ENCODE measurements at regions not wholly inside any gene's neighbourhood (a gene's known extent, or its start where the extent isn't known, plus 50 kb on each side); places are given as distances from the start of the nearest gene placed in this dataset.
"Not testable (repeated sequence)": the region's sequence is repeated elsewhere in the genome, so short reads cannot be mapped to it uniquely, and the experiment has no call there.

DNA sequence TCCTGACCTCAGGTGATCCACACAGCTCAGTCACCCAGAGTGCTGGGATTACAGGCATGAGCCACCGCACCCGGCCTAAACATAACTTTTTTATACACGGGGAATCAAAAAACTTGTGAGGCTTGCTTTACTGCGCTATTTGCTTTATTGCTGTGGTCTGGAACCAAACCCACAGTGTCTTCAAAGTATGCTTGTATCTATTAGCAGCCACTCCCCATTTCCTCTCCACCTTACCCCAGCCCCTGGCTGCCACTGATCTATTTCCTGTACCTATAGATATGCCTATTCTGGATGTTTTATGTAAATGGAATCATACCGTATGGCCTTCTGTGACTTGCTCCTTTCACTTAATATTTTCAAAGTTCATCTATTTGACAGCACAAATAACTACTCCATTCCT, 233.4 kb downstream of the BMP4 start:
- Histone ChIP-seq H3K27ac (ENCODE audit: low read depth, low read length) (no peak overlapping the region), H3K9me3 (ENCODE audit: control insufficient read depth in 3 of 3, low read length in 3 of 3) (no peaks in the 10 kb centered on the region), H3K4me1 (ENCODE audit: control insufficient read depth in 3 of 3, insufficient read depth in 3 of 3, low read length in 3 of 3) (no peaks in the 10 kb centered on the region), H3K27me3 (ENCODE audit: control insufficient read depth in 3 of 3, insufficient read depth in 3 of 3, low read length in 3 of 3) (no peaks in the 10 kb centered on the region), H3K4me3 (ENCODE audit: low read length in 3 of 3) (no peak overlapping the region), H3K36me3 (ENCODE audit: control insufficient read depth in 3 of 3, insufficient read depth in 3 of 3, low read length in 3 of 3) (no peaks in the 10 kb centered on the region), H3K9ac (ENCODE audit: low read depth in 1 of 3, low read length in 3 of 3) (no peak overlapping the region)

DNA sequence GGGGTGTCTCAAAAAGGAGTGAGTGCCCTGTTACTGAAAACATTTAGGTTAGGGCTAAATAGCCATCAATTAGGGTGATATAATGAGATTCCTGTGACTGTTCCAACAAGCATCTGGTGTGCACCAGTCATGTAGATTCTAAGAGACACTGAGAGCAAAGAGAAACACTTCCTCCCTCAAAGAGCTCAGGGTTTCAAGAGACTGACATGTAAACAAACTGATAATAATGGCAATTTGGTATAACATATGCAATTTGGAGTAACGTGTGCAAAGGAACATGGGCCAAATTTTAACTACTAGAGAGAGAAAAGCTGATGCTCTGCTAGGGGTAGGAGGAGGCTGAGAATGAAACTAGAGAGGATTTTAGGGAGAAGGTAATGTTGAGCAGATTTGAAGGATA, 237.1 kb downstream of the BMP4 start:
- no peaks in the 10 kb centered on the region for H3K9me3 ChIP-seq (ENCODE audit: control insufficient read depth in 3 of 3, low read length in 3 of 3)
- H3K4me1 ChIP-seq (ENCODE audit: control insufficient read depth in 3 of 3, insufficient read depth in 3 of 3, low read length in 3 of 3), result peaks cover 0 to 2% (median 0%) of the 10 kb centered on the region in 3 donors
- no peaks in the 10 kb centered on the region for H3K36me3 ChIP-seq (ENCODE audit: control insufficient read depth in 3 of 3, insufficient read depth in 3 of 3, low read length in 3 of 3)
- H3K27me3 ChIP-seq (ENCODE audit: control insufficient read depth in 3 of 3, insufficient read depth in 3 of 3, low read length in 3 of 3), result no peaks in the 10 kb centered on the region
- no peak overlapping the region for H3K27ac ChIP-seq (ENCODE audit: low read depth, low read length)
- no peak overlapping the region for H3K9ac ChIP-seq (ENCODE audit: low read depth in 1 of 3, low read length in 3 of 3)
- no peak overlapping the region for H3K4me3 ChIP-seq (ENCODE audit: low read length in 3 of 3)

GRCh38 chr14:53716578-53716977, 240.0 kb downstream of the BMP4 start:
- Histone ChIP-seq H3K27ac (ENCODE audit: low read depth, low read length) (no peak overlapping the region), H3K9ac (ENCODE audit: low read depth in 1 of 3, low read length in 3 of 3) (no peak overlapping the region), H3K4me3 (ENCODE audit: low read length in 3 of 3) (no peak overlapping the region), H3K9me3 (ENCODE audit: control insufficient read depth in 3 of 3, low read length in 3 of 3) (no peaks in the 10 kb centered on the region), H3K27me3 (ENCODE audit: control insufficient read depth in 3 of 3, insufficient read depth in 3 of 3, low read length in 3 of 3) (no peaks in the 10 kb centered on the region), H3K4me1 (ENCODE audit: control insufficient read depth in 3 of 3, insufficient read depth in 3 of 3, low read length in 3 of 3) (peaks cover 0 to 2% (median 0%) of the 10 kb centered on the region in 3 donors), H3K36me3 (ENCODE audit: control insufficient read depth in 3 of 3, insufficient read depth in 3 of 3, low read length in 3 of 3) (no peaks in the 10 kb centered on the region)

- Histone ChIP-seq H3K9ac (ENCODE audit: low read depth in 1 of 3, low read length in 3 of 3) (no peak overlapping the region), H3K27me3 (ENCODE audit: control insufficient read depth in 3 of 3, insufficient read depth in 3 of 3, low read length in 3 of 3) (no peaks in the 10 kb centered on the region), H3K27ac (ENCODE audit: low read depth, low read length) (no peak overlapping the region), H3K36me3 (ENCODE audit: control insufficient read depth in 3 of 3, insufficient read depth in 3 of 3, low read length in 3 of 3) (no peaks in the 10 kb centered on the region), H3K4me1 (ENCODE audit: control insufficient read depth in 3 of 3, insufficient read depth in 3 of 3, low read length in 3 of 3) (peaks cover 0 to 2% (median 0%) of the 10 kb centered on the region in 3 donors), H3K9me3 (ENCODE audit: control insufficient read depth in 3 of 3, low read length in 3 of 3) (no peaks in the 10 kb centered on the region), H3K4me3 (ENCODE audit: low read length in 3 of 3) (peak overlapping the region; percentile 1 to 23 (median 19))
Observed at GRCh38 chr14:53715193-53715721, 241.4 kb downstream of the BMP4 start.

- H3K4me1 ChIP-seq (ENCODE audit: control insufficient read depth in 3 of 3, insufficient read depth in 3 of 3, low read length in 3 of 3), result peaks cover 0 to 2% (median 0%) of the 10 kb centered on the region in 3 donors
- H3K9ac ChIP-seq (ENCODE audit: low read depth in 1 of 3, low read length in 3 of 3), result no peak overlapping the region
- peak overlapping the region in 1 of 3 donors; percentile 1 for H3K4me3 ChIP-seq (ENCODE audit: low read length in 3 of 3)
- no peaks in the 10 kb centered on the region for H3K9me3 ChIP-seq (ENCODE audit: control insufficient read depth in 3 of 3, low read length in 3 of 3)
- H3K27me3 ChIP-seq (ENCODE audit: control insufficient read depth in 3 of 3, insufficient read depth in 3 of 3, low read length in 3 of 3), result no peaks in the 10 kb centered on the region
- H3K36me3 ChIP-seq (ENCODE audit: control insufficient read depth in 3 of 3, insufficient read depth in 3 of 3, low read length in 3 of 3), result no peaks in the 10 kb centered on the region
- H3K27ac ChIP-seq (ENCODE audit: low read depth, low read length), result no peak overlapping the region
Observed at GRCh38 chr14:53714495-53715192, 242.0 kb downstream of the BMP4 start.

DNA sequence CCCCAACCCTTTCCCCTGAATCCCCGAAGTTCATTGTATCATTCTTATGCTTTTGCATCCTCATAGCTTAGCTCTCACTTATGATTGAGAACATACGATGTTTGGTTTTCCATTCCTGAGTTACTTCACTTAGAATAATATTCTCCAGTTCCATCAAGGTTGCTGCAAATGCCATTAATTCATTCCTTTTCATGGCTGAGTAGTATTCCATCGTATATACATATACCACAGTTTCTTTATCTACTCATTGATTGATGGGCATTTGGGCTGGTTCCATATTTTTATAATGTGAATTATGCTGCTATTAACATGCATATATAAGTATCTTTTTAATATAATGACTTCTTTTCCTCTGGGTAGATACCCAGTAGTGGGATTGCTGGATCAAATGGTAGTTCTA, 243.7 kb downstream of the BMP4 start:
- H3K9ac ChIP-seq (ENCODE audit: low read depth in 1 of 3, low read length in 3 of 3); H3K36me3 ChIP-seq (ENCODE audit: control insufficient read depth in 3 of 3, insufficient read depth in 3 of 3, low read length in 3 of 3); H3K4me1 ChIP-seq (ENCODE audit: control insufficient read depth in 3 of 3, insufficient read depth in 3 of 3, low read length in 3 of 3); H3K4me3 ChIP-seq (ENCODE audit: low read length in 3 of 3); H3K27ac ChIP-seq (ENCODE audit: low read depth, low read length); H3K27me3 ChIP-seq (ENCODE audit: control insufficient read depth in 3 of 3, insufficient read depth in 3 of 3, low read length in 3 of 3); H3K9me3 ChIP-seq (ENCODE audit: control insufficient read depth in 3 of 3, low read length in 3 of 3): not testable (repeated sequence)

- Histone ChIP-seq H3K4me3 (ENCODE audit: low read length in 3 of 3) (no peak overlapping the region), H3K36me3 (ENCODE audit: control insufficient read depth in 3 of 3, insufficient read depth in 3 of 3, low read length in 3 of 3) (no peaks in the 10 kb centered on the region), H3K9me3 (ENCODE audit: control insufficient read depth in 3 of 3, low read length in 3 of 3) (no peaks in the 10 kb centered on the region), H3K4me1 (ENCODE audit: control insufficient read depth in 3 of 3, insufficient read depth in 3 of 3, low read length in 3 of 3) (peaks cover 0 to 2% (median 0%) of the 10 kb centered on the region in 3 donors), H3K27me3 (ENCODE audit: control insufficient read depth in 3 of 3, insufficient read depth in 3 of 3, low read length in 3 of 3) (no peaks in the 10 kb centered on the region), H3K27ac (ENCODE audit: low read depth, low read length) (no peak overlapping the region), H3K9ac (ENCODE audit: low read depth in 1 of 3, low read length in 3 of 3) (no peak overlapping the region)
Observed at GRCh38 chr14:53711205-53711604, 245.4 kb downstream of the BMP4 start.

- peaks cover 0 to 2% (median 0%) of the 10 kb centered on the region in 3 donors for H3K4me1 ChIP-seq (ENCODE audit: control insufficient read depth in 3 of 3, insufficient read depth in 3 of 3, low read length in 3 of 3)
- H3K9me3 ChIP-seq (ENCODE audit: control insufficient read depth in 3 of 3, low read length in 3 of 3), result no peaks in the 10 kb centered on the region
- H3K4me3 ChIP-seq (ENCODE audit: low read length in 3 of 3), result no peak overlapping the region
- no peak overlapping the region for H3K27ac ChIP-seq (ENCODE audit: low read depth, low read length)
- H3K36me3 ChIP-seq (ENCODE audit: control insufficient read depth in 3 of 3, insufficient read depth in 3 of 3, low read length in 3 of 3), result no peaks in the 10 kb centered on the region
- no peaks in the 10 kb centered on the region for H3K27me3 ChIP-seq (ENCODE audit: control insufficient read depth in 3 of 3, insufficient read depth in 3 of 3, low read length in 3 of 3)
- no peak overlapping the region for H3K9ac ChIP-seq (ENCODE audit: low read depth in 1 of 3, low read length in 3 of 3)
Observed at GRCh38 chr14:53710615-53711014, 246.0 kb downstream of the BMP4 start.

DNA sequence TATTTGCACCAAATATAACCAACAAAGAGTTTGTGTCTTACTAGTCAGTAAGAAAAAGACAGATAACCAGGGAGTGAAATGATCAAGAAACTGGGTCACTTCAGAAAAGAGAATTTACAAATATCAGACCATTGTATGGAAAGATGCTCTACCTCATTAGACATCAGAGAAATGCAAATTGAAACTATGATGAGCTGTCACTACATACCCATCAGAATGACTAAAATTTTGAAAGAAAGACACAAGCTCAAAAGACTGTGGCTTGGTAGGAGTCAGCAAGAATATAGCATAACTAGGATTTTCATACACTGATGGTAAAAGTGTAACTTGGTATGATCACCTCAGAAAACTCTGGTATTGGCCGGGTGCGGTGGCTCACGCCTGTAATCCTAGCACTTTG, 247.2 kb downstream of the BMP4 start:
- Histone ChIP-seq H3K9ac (ENCODE audit: low read depth in 1 of 3, low read length in 3 of 3) (no peak overlapping the region), H3K27ac (ENCODE audit: low read depth, low read length) (no peak overlapping the region), H3K4me1 (ENCODE audit: control insufficient read depth in 3 of 3, insufficient read depth in 3 of 3, low read length in 3 of 3) (no peaks in the 10 kb centered on the region), H3K4me3 (ENCODE audit: low read length in 3 of 3) (no peak overlapping the region), H3K27me3 (ENCODE audit: control insufficient read depth in 3 of 3, insufficient read depth in 3 of 3, low read length in 3 of 3) (no peaks in the 10 kb centered on the region), H3K36me3 (ENCODE audit: control insufficient read depth in 3 of 3, insufficient read depth in 3 of 3, low read length in 3 of 3) (no peaks in the 10 kb centered on the region), H3K9me3 (ENCODE audit: control insufficient read depth in 3 of 3, low read length in 3 of 3) (no peaks in the 10 kb centered on the region)

GRCh38 chr14:53703457-53703856, 253.2 kb downstream of the BMP4 start:
- H3K27ac ChIP-seq (ENCODE audit: low read depth, low read length), result no peak overlapping the region
- no peak overlapping the region for H3K9ac ChIP-seq (ENCODE audit: low read depth in 1 of 3, low read length in 3 of 3)
- H3K27me3 ChIP-seq (ENCODE audit: control insufficient read depth in 3 of 3, insufficient read depth in 3 of 3, low read length in 3 of 3), result no peaks in the 10 kb centered on the region
- H3K9me3 ChIP-seq (ENCODE audit: control insufficient read depth in 3 of 3, low read length in 3 of 3), result no peaks in the 10 kb centered on the region
- H3K4me3 ChIP-seq (ENCODE audit: low read length in 3 of 3), result no peak overlapping the region
- no peaks in the 10 kb centered on the region for H3K36me3 ChIP-seq (ENCODE audit: control insufficient read depth in 3 of 3, insufficient read depth in 3 of 3, low read length in 3 of 3)
- no peaks in the 10 kb centered on the region for H3K4me1 ChIP-seq (ENCODE audit: control insufficient read depth in 3 of 3, insufficient read depth in 3 of 3, low read length in 3 of 3)

Data from skeletal muscle tissue (tissue), 3 donors.